GM21423 (cell line): ENCODE measurements at regions not wholly inside any gene's neighbourhood (a gene's known extent, or its start where the extent isn't known, plus 50 kb on each side); places are given as distances from the start of the nearest gene placed in this dataset.

Source experiments
- ATAC-seq: cut with Tn5 transposase; IDR thresholded peaks from one replicate; pipeline ENCODE4 v1.9.1; 2021; ENCODE audit warnings: mild to moderate bottlenecking, moderate library complexity; ENCODE audit not compliant: unreplicated experiment

GRCh38 chrY:15624370-15624769 is 1100.0 kb downstream of the NLGN4Y start:
- ATAC-seq: no peak

- ATAC-seq: no peak
Measured at GRCh38 chrY:15624928-15625327, 1100.6 kb downstream of the NLGN4Y start.

- ATAC-seq: no peak
Measured at GRCh38 chrY:15648198-15648597, 1123.9 kb downstream of the NLGN4Y start.

GRCh38 chrY:15650056-15650455 is 1125.7 kb downstream of the NLGN4Y start:
- no peak for ATAC-seq

- ATAC-seq: no peak
Measured at GRCh38 chrY:15688531-15688930, 1164.2 kb downstream of the NLGN4Y start.

GRCh38 chrY:15689994-15690393 is 1165.7 kb downstream of the NLGN4Y start:
- no peak for ATAC-seq

GRCh38 chrY:15702131-15702530 is 1177.8 kb downstream of the NLGN4Y start:
- ATAC-seq: no peak

GRCh38 chrY:15704906-15705305 is 1180.6 kb downstream of the NLGN4Y start:
- ATAC-seq: no peak

GRCh38 chrY:15749533-15750433 is 1225.5 kb downstream of the NLGN4Y start:
- ATAC-seq: no peak

- ATAC-seq: no peak
Measured at GRCh38 chrY:15751001-15751400, 1226.7 kb downstream of the NLGN4Y start.

- ATAC-seq: no peak
Measured at GRCh38 chrY:15756266-15756665, 1231.9 kb downstream of the NLGN4Y start.

GRCh38 chrY:15773579-15773978 is 1249.2 kb downstream of the NLGN4Y start:
- no peak for ATAC-seq

- ATAC-seq: no peak
Measured at GRCh38 chrY:15775880-15776279, 1251.6 kb downstream of the NLGN4Y start.

GRCh38 chrY:15779891-15780290 is 1255.6 kb downstream of the NLGN4Y start:
- ATAC-seq: no peak

- ATAC-seq: no peak
Measured at GRCh38 chrY:15800021-15800420, 1275.7 kb downstream of the NLGN4Y start.

GRCh38 chrY:15805985-15806384 is 1281.7 kb downstream of the NLGN4Y start:
- ATAC-seq: no peak

- ATAC-seq: no peak
Measured at GRCh38 chrY:15814241-15814640, 1289.9 kb downstream of the NLGN4Y start.
